ENCODE measurements at regions not wholly inside any gene's neighbourhood (a gene's known extent, or its start where the extent isn't known, plus 50 kb on each side); places are given as distances from the start of the nearest gene placed in this dataset.

DNA sequence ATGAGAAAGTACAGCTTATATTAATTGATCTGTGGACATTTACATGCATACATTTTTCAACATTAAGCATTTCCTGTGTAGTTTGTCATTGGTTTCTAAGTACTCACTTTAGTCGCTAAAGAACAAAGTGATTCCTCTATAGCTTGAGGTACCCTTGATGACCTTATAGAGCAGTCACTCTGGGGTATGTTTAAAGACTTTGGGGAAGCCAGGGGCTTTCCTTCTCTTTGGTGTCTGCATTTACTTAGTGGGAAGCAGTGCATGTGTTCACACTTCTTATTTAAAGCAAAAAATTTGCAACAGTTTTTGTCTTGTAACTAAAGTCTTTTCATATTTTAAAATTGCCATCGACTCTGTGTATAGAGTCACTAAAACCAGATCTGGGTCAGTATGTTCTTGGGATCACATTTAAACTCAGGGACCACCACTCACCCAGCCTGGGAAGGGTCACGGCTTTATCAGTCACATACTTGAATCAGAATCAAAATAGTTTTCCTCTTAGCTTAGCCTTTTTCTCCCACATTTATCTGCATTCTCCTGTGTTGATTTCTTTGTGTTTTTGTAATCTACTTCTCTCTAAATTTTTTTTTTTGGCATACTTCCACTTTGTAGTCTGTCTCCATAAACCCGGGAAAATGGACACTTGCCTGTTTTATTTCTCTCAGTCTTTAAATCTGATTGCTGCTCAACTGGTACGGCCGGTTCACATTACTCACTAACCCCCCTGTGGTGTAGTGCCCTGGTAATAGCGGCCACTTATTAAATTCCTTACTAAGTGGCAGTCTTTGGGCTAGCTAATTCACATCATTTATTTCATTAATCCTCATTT lies 143.9 kb upstream of the FBN2 start:
- TF ChIP-seq, protein P1, sequence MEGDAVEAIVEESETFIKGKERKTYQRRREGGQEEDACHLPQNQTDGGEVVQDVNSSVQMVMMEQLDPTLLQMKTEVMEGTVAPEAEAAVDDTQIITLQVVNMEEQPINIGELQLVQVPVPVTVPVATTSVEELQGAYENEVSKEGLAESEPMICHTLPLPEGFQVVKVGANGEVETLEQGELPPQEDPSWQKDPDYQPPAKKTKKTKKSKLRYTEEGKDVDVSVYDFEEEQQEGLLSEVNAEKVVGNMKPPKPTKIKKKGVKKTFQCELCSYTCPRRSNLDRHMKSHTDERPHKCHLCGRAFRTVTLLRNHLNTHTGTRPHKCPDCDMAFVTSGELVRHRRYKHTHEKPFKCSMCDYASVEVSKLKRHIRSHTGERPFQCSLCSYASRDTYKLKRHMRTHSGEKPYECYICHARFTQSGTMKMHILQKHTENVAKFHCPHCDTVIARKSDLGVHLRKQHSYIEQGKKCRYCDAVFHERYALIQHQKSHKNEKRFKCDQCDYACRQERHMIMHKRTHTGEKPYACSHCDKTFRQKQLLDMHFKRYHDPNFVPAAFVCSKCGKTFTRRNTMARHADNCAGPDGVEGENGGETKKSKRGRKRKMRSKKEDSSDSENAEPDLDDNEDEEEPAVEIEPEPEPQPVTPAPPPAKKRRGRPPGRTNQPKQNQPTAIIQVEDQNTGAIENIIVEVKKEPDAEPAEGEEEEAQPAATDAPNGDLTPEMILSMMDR (IDR thresholded peaks at IDR 0.05; ENCODE audit: extremely low read depth in 1 of 2, insufficient read depth in 1 of 2, low read depth in 1 of 2, low read length in 2 of 2), result no peak
- TF ChIP-seq FOS (IDR thresholded peaks at IDR 0.05; ENCODE audit: borderline replicate concordance, insufficient read depth, low read length), result no peak
- no peak for TF ChIP-seq POLR2AphosphoS5 (IDR thresholded peaks at IDR 0.05; ENCODE audit: insufficient read depth, low read depth, low read length)
- TF ChIP-seq POLR2A (IDR thresholded peaks at IDR 0.05; ENCODE audit: low read depth, low read length), result no peak
- TF ChIP-seq, protein P2, sequence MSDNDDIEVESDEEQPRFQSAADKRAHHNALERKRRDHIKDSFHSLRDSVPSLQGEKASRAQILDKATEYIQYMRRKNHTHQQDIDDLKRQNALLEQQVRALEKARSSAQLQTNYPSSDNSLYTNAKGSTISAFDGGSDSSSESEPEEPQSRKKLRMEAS (IDR thresholded peaks at IDR 0.05; ENCODE audit: insufficient read depth, insufficient read length), result no peak
- no peak for TF ChIP-seq JUN (IDR thresholded peaks at IDR 0.05; ENCODE audit: borderline replicate concordance, insufficient read depth, insufficient read length, low read depth)

Data from endothelial cell of umbilical vein (primary cell).